ENCODE measurements at regions not wholly inside any gene's neighbourhood (a gene's known extent, or its start where the extent isn't known, plus 50 kb on each side); places are given as distances from the start of the nearest gene placed in this dataset.
"Not testable (repeated sequence)": the region's sequence is repeated elsewhere in the genome, so short reads cannot be mapped to it uniquely, and the experiment has no call there.

- Histone ChIP-seq H3K27me3 (no peaks in the 10 kb centered on the region), H3K4me3 (no peak overlapping the region), H3K27ac (no peak overlapping the region), H3K36me3 (no peaks in the 10 kb centered on the region), H3K9me3 (no peaks in the 10 kb centered on the region), H3K4me1 (no peaks in the 10 kb centered on the region)
- intact Hi-C loops (cut with DNase I; ENCODE audit: low total_unique reads), result no loop called here
- TF ChIP-seq POLR2A (IDR thresholded peaks at IDR 0.05), result no peak
- TF ChIP-seq CTCF (IDR thresholded peaks at IDR 0.05), result no peak
- no peak for DNase-seq
Observed at GRCh38 chr2:52022006-52022405, 990.1 kb upstream of the NRXN1 start.

GRCh38 chr2:52017646-52018235, 985.8 kb upstream of the NRXN1 start:
- intact Hi-C loops (cut with DNase I; ENCODE audit: low total_unique reads), result no loop called here
- no peaks in the 10 kb centered on the region for H3K27me3 ChIP-seq
- H3K4me3 ChIP-seq, result no peak overlapping the region
- DNase-seq, result no peak
- no peak overlapping the region for H3K27ac ChIP-seq
- H3K4me1 ChIP-seq, result no peaks in the 10 kb centered on the region
- TF ChIP-seq CTCF (IDR thresholded peaks at IDR 0.05) (no peak), POLR2A (IDR thresholded peaks at IDR 0.05) (no peak)
- H3K9me3 ChIP-seq, result no peaks in the 10 kb centered on the region
- no peaks in the 10 kb centered on the region for H3K36me3 ChIP-seq

GRCh38 chr2:52006821-52007366, 975.0 kb upstream of the NRXN1 start:
- H3K4me3 ChIP-seq; H3K4me1 ChIP-seq; H3K36me3 ChIP-seq; intact Hi-C loops (cut with DNase I; ENCODE audit: low total_unique reads); DNase-seq; H3K27me3 ChIP-seq; H3K9me3 ChIP-seq; H3K27ac ChIP-seq: not testable (repeated sequence)

- H3K36me3 ChIP-seq, result no peaks in the 10 kb centered on the region
- H3K4me1 ChIP-seq, result no peaks in the 10 kb centered on the region
- H3K9me3 ChIP-seq, result no peaks in the 10 kb centered on the region
- no peak overlapping the region for H3K27ac ChIP-seq
- TF ChIP-seq CTCF (IDR thresholded peaks at IDR 0.05) (no peak), POLR2A (IDR thresholded peaks at IDR 0.05) (no peak)
- no peaks in the 10 kb centered on the region for H3K27me3 ChIP-seq
- no peak overlapping the region for H3K4me3 ChIP-seq
- no peak for DNase-seq
- intact Hi-C loops (cut with DNase I; ENCODE audit: low total_unique reads), result no loop called here
Observed at GRCh38 chr2:52000151-52000855, 968.4 kb upstream of the NRXN1 start.

GRCh38 chr2:51998890-51999289, 967.0 kb upstream of the NRXN1 start:
- Histone ChIP-seq H3K27me3 (no peaks in the 10 kb centered on the region), H3K9me3 (no peaks in the 10 kb centered on the region), H3K36me3 (no peaks in the 10 kb centered on the region), H3K4me3 (no peak overlapping the region), H3K27ac (no peak overlapping the region), H3K4me1 (no peaks in the 10 kb centered on the region)
- TF ChIP-seq CTCF (IDR thresholded peaks at IDR 0.05) (no peak), POLR2A (IDR thresholded peaks at IDR 0.05) (no peak)
- no peak for DNase-seq
- intact Hi-C loops (cut with DNase I; ENCODE audit: low total_unique reads), result no loop called here
